ENCODE measurements at regions not wholly inside any gene's neighbourhood (a gene's known extent, or its start where the extent isn't known, plus 50 kb on each side); places are given as distances from the start of the nearest gene placed in this dataset.

DNA sequence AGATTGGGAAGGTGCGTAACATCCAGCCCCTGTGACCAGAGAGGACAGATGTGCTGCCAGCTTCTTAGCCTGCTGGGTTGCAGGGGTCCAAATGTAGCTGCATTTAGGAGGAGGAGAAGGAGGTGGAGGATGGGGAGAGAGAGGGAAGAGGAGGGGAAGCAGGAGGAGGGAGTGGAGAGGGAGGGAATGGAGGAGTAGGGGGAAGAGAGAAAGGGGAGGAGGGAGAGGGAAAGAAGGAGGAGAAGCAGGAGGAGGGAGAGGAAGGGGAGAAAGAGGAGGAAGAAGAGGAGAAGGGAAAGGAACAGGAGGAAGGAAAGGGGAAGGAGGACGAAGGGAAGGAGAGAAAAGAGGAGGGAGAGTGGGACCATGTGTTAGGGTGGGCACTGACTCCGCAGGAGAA, 108.6 kb downstream of the ABCC12 start:
- TF ChIP-seq, protein P1, sequence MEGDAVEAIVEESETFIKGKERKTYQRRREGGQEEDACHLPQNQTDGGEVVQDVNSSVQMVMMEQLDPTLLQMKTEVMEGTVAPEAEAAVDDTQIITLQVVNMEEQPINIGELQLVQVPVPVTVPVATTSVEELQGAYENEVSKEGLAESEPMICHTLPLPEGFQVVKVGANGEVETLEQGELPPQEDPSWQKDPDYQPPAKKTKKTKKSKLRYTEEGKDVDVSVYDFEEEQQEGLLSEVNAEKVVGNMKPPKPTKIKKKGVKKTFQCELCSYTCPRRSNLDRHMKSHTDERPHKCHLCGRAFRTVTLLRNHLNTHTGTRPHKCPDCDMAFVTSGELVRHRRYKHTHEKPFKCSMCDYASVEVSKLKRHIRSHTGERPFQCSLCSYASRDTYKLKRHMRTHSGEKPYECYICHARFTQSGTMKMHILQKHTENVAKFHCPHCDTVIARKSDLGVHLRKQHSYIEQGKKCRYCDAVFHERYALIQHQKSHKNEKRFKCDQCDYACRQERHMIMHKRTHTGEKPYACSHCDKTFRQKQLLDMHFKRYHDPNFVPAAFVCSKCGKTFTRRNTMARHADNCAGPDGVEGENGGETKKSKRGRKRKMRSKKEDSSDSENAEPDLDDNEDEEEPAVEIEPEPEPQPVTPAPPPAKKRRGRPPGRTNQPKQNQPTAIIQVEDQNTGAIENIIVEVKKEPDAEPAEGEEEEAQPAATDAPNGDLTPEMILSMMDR (IDR thresholded peaks at IDR 0.05; ENCODE audit: extremely low read depth, missing control alignments) = no peak
- DNase-seq (ENCODE audit: low spot score) = no peak

DNA sequence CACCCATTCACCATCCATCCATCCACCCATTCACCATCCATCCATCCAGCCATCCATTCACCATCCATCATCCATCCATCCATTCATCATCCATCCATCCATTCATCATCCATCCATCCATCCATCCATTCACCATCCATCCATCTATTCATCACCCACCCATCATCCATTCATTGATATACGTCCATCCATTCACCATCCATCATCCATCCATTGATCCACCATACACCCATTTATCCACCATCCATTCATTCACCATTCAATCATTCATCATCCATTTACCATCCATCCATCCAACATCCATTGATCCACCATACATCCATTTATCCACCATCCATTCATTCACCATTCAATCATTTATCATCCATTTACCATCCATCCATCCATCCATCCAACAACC, 111.7 kb downstream of the ABCC12 start:
- DNase-seq (ENCODE audit: low spot score) = no peak
- TF ChIP-seq, protein P1 (IDR thresholded peaks at IDR 0.05; ENCODE audit: extremely low read depth, missing control alignments) = no peak

DNA sequence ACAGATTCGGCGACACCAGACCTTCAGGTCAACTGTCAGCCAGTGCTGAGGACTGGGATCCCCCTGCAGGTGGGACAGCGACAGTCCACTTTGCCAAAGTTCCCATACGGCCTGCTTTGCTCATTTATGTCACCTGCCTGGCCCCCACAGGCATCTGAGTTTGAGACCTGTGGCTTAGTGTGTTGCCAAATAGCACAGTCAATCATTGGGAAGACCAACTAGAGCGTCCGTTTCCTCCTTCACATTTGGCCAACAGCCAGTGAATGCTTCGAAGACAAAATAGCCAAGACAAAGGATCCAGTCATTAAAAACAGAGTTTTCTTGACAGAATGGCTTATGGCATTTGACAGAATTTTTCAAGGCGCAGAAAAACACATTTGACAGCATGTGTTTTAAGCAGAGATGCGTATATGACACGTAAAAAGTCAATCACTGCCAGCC, 113.8 kb downstream of the ABCC12 start:
- TF ChIP-seq, protein P1 (IDR thresholded peaks at IDR 0.05; ENCODE audit: extremely low read depth, missing control alignments) = no peak

DNA sequence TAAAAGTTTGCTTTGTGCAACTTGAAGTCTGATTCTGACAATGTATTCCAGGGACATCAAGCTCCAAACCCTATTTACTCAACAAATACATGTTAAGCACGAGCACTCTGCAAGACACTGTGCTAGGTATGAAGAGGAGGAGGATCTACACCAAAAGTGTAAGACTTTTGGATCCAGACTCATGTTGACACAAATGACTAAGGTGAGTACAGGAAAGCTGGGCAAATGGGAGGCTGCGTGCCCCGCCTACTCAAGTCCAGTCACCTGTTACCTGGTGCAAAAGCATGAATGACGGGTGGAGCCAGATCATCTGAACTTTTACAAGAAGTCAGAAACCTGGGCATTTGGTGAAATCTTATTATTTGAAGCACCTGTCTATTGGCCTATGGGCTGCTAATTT, 120.7 kb downstream of the ABCC12 start:
- TF ChIP-seq, protein P1 (IDR thresholded peaks at IDR 0.05; ENCODE audit: extremely low read depth, missing control alignments) = no peak
- DNase-seq (ENCODE audit: low spot score) = no peak

More for the DNA sequence above, 113.8 kb downstream of the ABCC12 start:
- DNase-seq (ENCODE audit: low spot score) = no peak

DNA sequence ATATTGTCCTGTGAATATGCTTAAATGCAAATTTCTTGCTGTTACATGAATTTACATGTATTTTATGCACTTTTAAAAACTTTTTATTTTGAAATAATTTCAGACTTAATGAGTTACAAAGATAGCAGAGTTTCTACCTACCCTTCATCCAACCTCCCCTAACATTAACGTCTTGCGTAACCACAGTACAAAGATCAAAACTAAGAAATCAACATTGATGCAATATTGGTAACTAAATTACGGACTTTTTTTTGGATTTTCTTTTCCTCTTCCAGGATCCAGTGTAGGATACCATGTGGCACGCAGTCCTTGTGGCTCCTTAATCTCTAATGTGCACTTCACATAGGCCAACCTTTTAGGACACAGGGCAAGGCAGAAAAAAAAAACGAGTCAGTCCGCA, 124.9 kb downstream of the ABCC12 start:
- DNase-seq (ENCODE audit: low spot score) = no peak
- TF ChIP-seq, protein P1 (IDR thresholded peaks at IDR 0.05; ENCODE audit: extremely low read depth, missing control alignments) = no peak

DNA sequence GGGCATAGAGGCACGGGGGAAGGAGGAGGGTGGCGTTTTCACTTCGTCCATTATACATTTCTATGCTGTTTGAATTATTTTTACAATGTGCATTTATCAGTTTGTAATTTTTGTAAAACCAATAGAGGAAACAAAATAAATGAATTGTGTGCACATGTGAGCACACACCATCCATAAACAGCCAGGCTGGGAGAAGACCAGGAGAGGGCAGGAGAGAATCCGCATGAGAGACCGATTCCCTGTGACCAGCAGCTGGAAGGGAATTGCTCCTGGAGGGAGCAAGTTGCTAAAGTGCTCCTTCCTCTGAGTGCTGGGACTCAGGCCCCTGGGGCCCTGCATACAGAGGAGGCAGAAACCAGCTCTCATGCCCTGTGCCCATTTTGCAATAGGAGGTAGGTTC, 126.0 kb downstream of the ABCC12 start:
- DNase-seq (ENCODE audit: low spot score) = no peak
- TF ChIP-seq, protein P1 (IDR thresholded peaks at IDR 0.05; ENCODE audit: extremely low read depth, missing control alignments) = no peak

DNA sequence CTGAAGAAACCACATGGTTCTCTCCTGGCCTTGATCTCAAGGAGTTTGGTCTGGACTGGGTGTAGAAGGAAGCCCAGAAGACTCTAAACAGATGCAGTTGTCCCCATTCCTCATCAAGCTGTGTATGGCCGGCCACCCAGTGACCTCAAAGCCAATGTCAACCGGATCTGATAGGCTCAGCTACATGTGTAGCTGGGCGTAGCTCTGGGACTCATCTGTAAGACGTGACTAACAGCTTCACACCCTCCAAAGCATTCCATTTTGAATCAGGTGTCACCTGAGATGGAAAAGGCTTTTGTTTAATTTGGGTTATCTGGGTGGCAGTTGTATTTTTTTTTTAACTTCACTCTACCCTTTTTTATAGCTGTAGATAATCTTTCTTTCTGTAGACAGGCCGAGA, 130.4 kb downstream of the ABCC12 start:
- TF ChIP-seq, protein P1 (IDR thresholded peaks at IDR 0.05; ENCODE audit: extremely low read depth, missing control alignments) = no peak
- no peak for DNase-seq (ENCODE audit: low spot score)

All from GM20000 (cell line).